ENCODE measurements at regions not wholly inside any gene's neighbourhood (a gene's known extent, or its start where the extent isn't known, plus 50 kb on each side); places are given as distances from the start of the nearest gene placed in this dataset.

DNA sequence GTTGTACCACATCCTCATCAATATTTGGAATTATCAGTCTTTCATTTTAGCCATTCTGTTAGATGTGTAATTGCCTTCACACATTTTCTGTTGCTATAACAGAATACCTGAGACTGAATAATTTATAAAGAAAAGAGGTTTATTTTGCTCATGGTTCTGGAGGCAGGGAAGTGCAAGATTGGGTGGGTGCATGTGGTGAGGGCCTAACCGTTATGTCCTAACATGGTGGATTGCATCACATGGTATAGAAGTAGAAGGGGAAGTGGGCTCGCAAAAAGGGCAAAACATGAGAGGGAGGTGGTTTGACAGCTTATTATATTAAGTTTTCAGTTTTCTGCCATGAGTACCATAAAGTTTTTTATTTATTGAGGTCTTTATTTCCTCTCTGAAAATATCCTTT is 452.0 kb downstream of the ARL4A start:
- ChIA-PET POLR2A (no interaction called here), CTCF (no interaction called here)
- TF ChIP-seq LEF1 (IDR thresholded peaks at IDR 0.05; ENCODE audit: borderline replicate concordance) (no peak), CTBP1 (IDR thresholded peaks at IDR 0.05; ENCODE audit: borderline replicate concordance) (no peak), SP1 (IDR thresholded peaks at IDR 0.05) (no peak), ZNF384 (IDR thresholded peaks at IDR 0.05) (no peak), TARDBP (IDR thresholded peaks at IDR 0.05) (no peak), BHLHE40 (IDR thresholded peaks at IDR 0.05; ENCODE audit: borderline replicate concordance) (no peak), FOXK2 (IDR thresholded peaks at IDR 0.05) (no peak), NFRKB (IDR thresholded peaks at IDR 0.05) (no peak), HDGF (IDR thresholded peaks at IDR 0.05; ENCODE audit: borderline replicate concordance) (no peak), L3MBTL2 (conservative IDR thresholded peaks at IDR 0.05) (no peak), ARNT (IDR thresholded peaks at IDR 0.05) (no peak), FOXM1 (IDR thresholded peaks at IDR 0.05; ENCODE audit: borderline replicate concordance) (no peak), SUZ12 (IDR thresholded peaks at IDR 0.05) (no peak), ELF4 (IDR thresholded peaks at IDR 0.05) (no peak)
- TF ChIP-seq, protein P1, sequence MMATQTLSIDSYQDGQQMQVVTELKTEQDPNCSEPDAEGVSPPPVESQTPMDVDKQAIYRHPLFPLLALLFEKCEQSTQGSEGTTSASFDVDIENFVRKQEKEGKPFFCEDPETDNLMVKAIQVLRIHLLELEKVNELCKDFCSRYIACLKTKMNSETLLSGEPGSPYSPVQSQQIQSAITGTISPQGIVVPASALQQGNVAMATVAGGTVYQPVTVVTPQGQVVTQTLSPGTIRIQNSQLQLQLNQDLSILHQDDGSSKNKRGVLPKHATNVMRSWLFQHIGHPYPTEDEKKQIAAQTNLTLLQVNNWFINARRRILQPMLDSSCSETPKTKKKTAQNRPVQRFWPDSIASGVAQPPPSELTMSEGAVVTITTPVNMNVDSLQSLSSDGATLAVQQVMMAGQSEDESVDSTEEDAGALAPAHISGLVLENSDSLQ (IDR thresholded peaks at IDR 0.05): no peak
- no peak for DNase-seq (ENCODE audit: extremely low spot score)

DNA sequence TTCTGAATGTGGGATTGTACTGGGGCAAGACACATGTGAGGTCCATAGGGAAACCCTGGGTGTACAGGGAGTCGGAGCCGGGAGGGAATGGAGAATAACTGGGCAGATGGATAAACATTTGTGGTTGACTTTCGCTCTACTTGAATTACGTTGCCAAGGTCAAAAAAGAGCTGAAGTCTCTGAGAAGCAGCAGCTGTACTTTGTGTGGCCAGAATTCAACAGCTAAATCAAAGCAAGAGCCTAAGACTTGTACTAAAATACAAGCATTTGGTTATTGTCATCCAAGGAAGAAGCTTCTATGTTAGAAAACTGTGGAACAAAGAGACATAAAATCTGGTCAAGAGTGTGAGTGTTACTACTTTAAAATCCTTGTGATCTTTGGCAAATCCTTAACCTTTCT is 457.2 kb downstream of the ARL4A start:
- CTCF ChIA-PET: interaction anchor here (0.6 to 0.7 kb wide), 2 partner anchors 454 to 619 kb away, joined by 3 to 7 read pairs; no protein-coding TSS in a partner anchor
- POLR2A ChIA-PET: no interaction called here
- no peak for DNase-seq (ENCODE audit: extremely low spot score)
- TF ChIP-seq ELF4 (IDR thresholded peaks at IDR 0.05) (no peak), FOXK2 (IDR thresholded peaks at IDR 0.05) (no peak), SUZ12 (IDR thresholded peaks at IDR 0.05) (no peak), ZNF384 (IDR thresholded peaks at IDR 0.05) (no peak), L3MBTL2 (conservative IDR thresholded peaks at IDR 0.05) (no peak), NFRKB (IDR thresholded peaks at IDR 0.05) (no peak), FOXM1 (IDR thresholded peaks at IDR 0.05; ENCODE audit: borderline replicate concordance) (no peak), CTBP1 (IDR thresholded peaks at IDR 0.05; ENCODE audit: borderline replicate concordance) (no peak), ARNT (IDR thresholded peaks at IDR 0.05) (no peak)

DNA sequence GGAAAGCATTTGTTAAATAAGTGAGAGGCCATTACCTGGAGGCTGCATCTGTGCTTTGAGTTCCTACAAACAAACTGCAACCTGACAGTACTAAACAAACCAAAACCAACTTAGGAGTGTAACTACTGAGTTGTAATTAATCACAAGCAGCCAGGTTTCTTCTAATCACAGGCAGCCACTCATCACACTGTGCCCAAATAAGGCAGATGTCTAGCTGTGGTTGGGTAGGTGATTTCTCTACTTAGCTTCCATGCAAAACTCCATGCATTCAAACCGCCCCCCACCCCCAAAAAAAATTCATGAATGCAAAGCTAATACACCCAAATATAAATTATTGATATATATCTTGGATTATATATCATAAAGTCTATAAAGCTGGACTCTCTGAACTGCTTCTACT is 461.1 kb downstream of the ARL4A start:
- no peak for TF ChIP-seq NFRKB (IDR thresholded peaks at IDR 0.05)
- TF ChIP-seq TARDBP (IDR thresholded peaks at IDR 0.05): no peak
- TF ChIP-seq HDGF (IDR thresholded peaks at IDR 0.05; ENCODE audit: borderline replicate concordance): no peak
- TF ChIP-seq SP1 (IDR thresholded peaks at IDR 0.05): no peak
- TF ChIP-seq FOXA1 (IDR thresholded peaks at IDR 0.05): no peak
- TF ChIP-seq CTBP1 (IDR thresholded peaks at IDR 0.05; ENCODE audit: borderline replicate concordance): no peak
- TF ChIP-seq ELF4 (IDR thresholded peaks at IDR 0.05): no peak
- no peak for TF ChIP-seq FOXM1 (IDR thresholded peaks at IDR 0.05; ENCODE audit: borderline replicate concordance)
- no peak for TF ChIP-seq SUZ12 (IDR thresholded peaks at IDR 0.05)
- TF ChIP-seq, protein P1 (IDR thresholded peaks at IDR 0.05): no peak
- no peak for TF ChIP-seq BHLHE40 (IDR thresholded peaks at IDR 0.05; ENCODE audit: borderline replicate concordance)
- no peak for TF ChIP-seq ZNF384 (IDR thresholded peaks at IDR 0.05)
- TF ChIP-seq LEF1 (IDR thresholded peaks at IDR 0.05; ENCODE audit: borderline replicate concordance): no peak
- TF ChIP-seq FOXK2 (IDR thresholded peaks at IDR 0.05): no peak
- TF ChIP-seq L3MBTL2 (conservative IDR thresholded peaks at IDR 0.05): no peak
- no peak for TF ChIP-seq ARNT (IDR thresholded peaks at IDR 0.05)
- no peak for DNase-seq (ENCODE audit: extremely low spot score)
- CTCF ChIA-PET: no interaction called here

DNA sequence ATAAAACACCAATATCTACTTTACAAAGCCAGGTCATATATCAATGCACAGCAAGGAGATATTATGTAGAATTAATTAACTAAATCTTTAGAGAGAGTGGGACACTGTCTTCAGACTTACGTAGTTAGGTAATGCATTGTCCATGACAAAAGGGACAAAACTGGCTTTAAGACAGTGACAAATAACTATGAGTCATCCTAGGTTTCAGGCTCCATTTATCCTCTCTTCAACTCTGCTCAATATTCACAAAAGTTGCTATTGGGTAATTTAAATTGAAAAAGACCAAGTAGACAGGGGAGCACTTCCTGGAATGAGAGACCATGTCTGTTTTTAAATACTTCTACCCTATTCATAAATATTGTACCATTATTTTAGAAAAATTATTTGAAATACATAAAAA is 464.5 kb downstream of the ARL4A start:
- TF ChIP-seq LEF1 (IDR thresholded peaks at IDR 0.05; ENCODE audit: borderline replicate concordance): no peak
- TF ChIP-seq SUZ12 (IDR thresholded peaks at IDR 0.05): no peak
- no peak for TF ChIP-seq FOXK2 (IDR thresholded peaks at IDR 0.05)
- no peak for TF ChIP-seq L3MBTL2 (conservative IDR thresholded peaks at IDR 0.05)
- no peak for TF ChIP-seq ARNT (IDR thresholded peaks at IDR 0.05)
- no peak for TF ChIP-seq SP1 (IDR thresholded peaks at IDR 0.05)
- TF ChIP-seq FOXM1 (IDR thresholded peaks at IDR 0.05; ENCODE audit: borderline replicate concordance): no peak
- no peak for TF ChIP-seq BHLHE40 (IDR thresholded peaks at IDR 0.05; ENCODE audit: borderline replicate concordance)
- no peak for TF ChIP-seq HDGF (IDR thresholded peaks at IDR 0.05; ENCODE audit: borderline replicate concordance)
- TF ChIP-seq, protein P1 (IDR thresholded peaks at IDR 0.05): no peak
- CTCF ChIA-PET: no interaction called here
- POLR2A ChIA-PET: no interaction called here

More for the DNA sequence above, 461.1 kb downstream of the ARL4A start:
- POLR2A ChIA-PET: no interaction called here

DNA sequence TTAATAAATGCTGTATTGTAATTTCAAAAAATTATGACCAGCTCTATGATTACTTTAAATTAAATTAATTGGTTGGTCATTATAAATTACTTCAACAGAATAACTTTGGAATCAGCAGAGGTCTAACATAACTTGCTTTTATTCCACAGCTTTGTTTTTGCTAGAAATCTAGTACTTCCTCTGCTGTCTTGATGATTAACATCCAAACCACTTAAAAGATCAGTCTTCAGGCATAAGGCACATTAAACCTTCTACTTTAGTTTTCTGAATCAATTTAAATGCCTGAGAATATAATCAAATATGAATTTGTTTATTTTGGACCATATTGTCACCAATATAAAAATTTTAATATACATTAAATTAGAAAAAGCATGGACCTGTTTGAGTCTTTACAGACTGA is 465.3 kb downstream of the ARL4A start:
- ChIA-PET CTCF (no interaction called here), POLR2A (no interaction called here)
- DNase-seq (ENCODE audit: extremely low spot score): no peak
- TF ChIP-seq ARNT (IDR thresholded peaks at IDR 0.05): no peak
- no peak for TF ChIP-seq LEF1 (IDR thresholded peaks at IDR 0.05; ENCODE audit: borderline replicate concordance)
- no peak for TF ChIP-seq BHLHE40 (IDR thresholded peaks at IDR 0.05; ENCODE audit: borderline replicate concordance)
- TF ChIP-seq, protein P1 (IDR thresholded peaks at IDR 0.05): no peak
- no peak for TF ChIP-seq SP1 (IDR thresholded peaks at IDR 0.05)
- no peak for TF ChIP-seq L3MBTL2 (conservative IDR thresholded peaks at IDR 0.05)
- no peak for TF ChIP-seq TARDBP (IDR thresholded peaks at IDR 0.05)
- no peak for TF ChIP-seq ELF4 (IDR thresholded peaks at IDR 0.05)
- no peak for TF ChIP-seq NFRKB (IDR thresholded peaks at IDR 0.05)
- TF ChIP-seq FOXK2 (IDR thresholded peaks at IDR 0.05): no peak
- no peak for TF ChIP-seq SUZ12 (IDR thresholded peaks at IDR 0.05)
- no peak for TF ChIP-seq FOXA1 (IDR thresholded peaks at IDR 0.05)
- no peak for TF ChIP-seq CTBP1 (IDR thresholded peaks at IDR 0.05; ENCODE audit: borderline replicate concordance)
- TF ChIP-seq ZNF384 (IDR thresholded peaks at IDR 0.05): no peak
- TF ChIP-seq HDGF (IDR thresholded peaks at IDR 0.05; ENCODE audit: borderline replicate concordance): no peak
- TF ChIP-seq FOXM1 (IDR thresholded peaks at IDR 0.05; ENCODE audit: borderline replicate concordance): no peak

More for the DNA sequence above, 464.5 kb downstream of the ARL4A start:
- no peak for DNase-seq (ENCODE audit: extremely low spot score)

Data from HEK293T (cell line).